Neural cell (in vitro differentiated cells): ENCODE measurements at regions not wholly inside any gene's neighbourhood (a gene's known extent, or its start where the extent isn't known, plus 50 kb on each side); places are given as distances from the start of the nearest gene placed in this dataset.

ENCODE experiments used
- H2AFZ ChIP-seq: fragments of 200-600, 300-800 bp; sonication (generic), shearing (Covaris generic); 2 replicates; pipeline ENCODE4 v1.6.0; 2014; ENCODE audit warnings: low read depth, mild to moderate bottlenecking, antibody characterized with exemption, low read length, moderate library complexity
- H3F3A ChIP-seq: fragments of 200-600 bp; shearing (Covaris generic); 2 replicates; pipeline ENCODE4 v1.6.1; 2016; ENCODE audit warnings: mild to moderate bottlenecking, moderate library complexity, mixed read lengths, antibody characterized with exemption, low read length; ENCODE audit not compliant: insufficient read depth, poor library complexity, severe bottlenecking
- H3K27ac ChIP-seq: fragments of 200-600, 300-800 bp; sonication (generic), shearing (Covaris generic); 2 replicates; pipeline ENCODE4 v1.5.1; 2014; ENCODE audit warnings: mild to moderate bottlenecking, low read length, moderate library complexity
- H3K27me3 ChIP-seq: fragments of 300-800, 200-600 bp; sonication (generic), shearing (Covaris generic); 2 replicates; pipeline ENCODE4 v1.6.0; 2014; ENCODE audit warnings: mild to moderate bottlenecking, low read depth, low read length, moderate library complexity; ENCODE audit not compliant: insufficient read depth
- H3K36me3 ChIP-seq: fragments of 300-800, 200-600 bp; sonication (generic), shearing (Covaris generic); 2 replicates; pipeline ENCODE4 v1.5.1; 2014; ENCODE audit warnings: mild to moderate bottlenecking, antibody characterized with exemption, low read length, moderate library complexity; ENCODE audit not compliant: insufficient read depth
- H3K4me2 ChIP-seq: fragments of 300-800, 200-600 bp; sonication (generic), shearing (Covaris generic); 2 replicates; pipeline ENCODE4 v1.6.0; 2014; ENCODE audit warnings: mild to moderate bottlenecking, low read length
- H3K4me3 ChIP-seq: fragments of 300-800, 200-600 bp; sonication (generic), shearing (Covaris generic); 2 replicates; pipeline ENCODE4 v1.5.1; 2014; ENCODE audit warnings: mild to moderate bottlenecking, low read length, moderate library complexity
- H3K79me2 ChIP-seq: fragments of 200-600 bp; shearing (Covaris generic); replicated peaks from 2 replicates; pipeline ENCODE4 v1.6.0; 2014; ENCODE audit warnings: mild to moderate bottlenecking, low read length, moderate library complexity; ENCODE audit not compliant: insufficient read depth
- H3K9ac ChIP-seq: fragments of 300-800, 200-600 bp; sonication (generic), shearing (Covaris generic); 2 replicates; pipeline ENCODE4 v1.6.1; 2016; ENCODE audit warnings: mild to moderate bottlenecking, low read length, mixed read lengths
- H3K9me2 ChIP-seq: fragments of 200-600 bp; shearing (Covaris generic); 2 replicates; pipeline ENCODE4 v1.6.1; 2016; ENCODE audit warnings: mild to moderate bottlenecking, low read length, mixed read lengths; ENCODE audit not compliant: insufficient read depth
- H3K9me3 ChIP-seq: fragments of 200-600, 300-800 bp; sonication (generic), shearing (Covaris generic); 2 replicates; pipeline ENCODE4 v1.6.1; 2016; ENCODE audit warnings: mild to moderate bottlenecking, mixed run types, low read length, moderate library complexity, mixed read lengths
- H4K20me1 ChIP-seq: fragments of 200-600 bp; shearing (Covaris generic); 2 replicates; pipeline ENCODE4 v1.6.1; 2016; ENCODE audit warnings: mild to moderate bottlenecking, mixed run types; ENCODE audit not compliant: insufficient read depth
- EP300 ChIP-seq: fragments of 450-650 bp; conservative IDR thresholded peaks from 2 replicates; pipeline ENCODE4 v1.6.1; 2014; ENCODE audit warnings: antibody characterized with exemption, mild to moderate bottlenecking, moderate library complexity; ENCODE audit not compliant: poor library complexity, severe bottlenecking
- EZH2 ChIP-seq: fragments of 200-600, 300-800 bp; shearing (Covaris generic), sonication (generic); IDR thresholded peaks from 2 replicates; pipeline ENCODE4 v1.6.1; 2014; ENCODE audit warnings: antibody characterized with exemption, low read length, borderline replicate concordance, mild to moderate bottlenecking; ENCODE audit not compliant: insufficient read depth, poor library complexity, severe bottlenecking
- MXI1 ChIP-seq: fragments of 450-650 bp; conservative IDR thresholded peaks from 2 replicates; pipeline ENCODE4 v1.6.1; 2014; ENCODE audit warnings: antibody characterized with exemption, mild to moderate bottlenecking; ENCODE audit not compliant: poor library complexity, severe bottlenecking
- POLR2AphosphoS5 ChIP-seq: IDR thresholded peaks from 2 replicates; pipeline ENCODE4 v1.6.1; 2012
- RAD21 ChIP-seq: fragments of 450-650 bp; conservative IDR thresholded peaks from 2 replicates; pipeline ENCODE4 v1.6.1; 2014; ENCODE audit warnings: antibody characterized with exemption, mild to moderate bottlenecking, moderate library complexity
- REST ChIP-seq: IDR thresholded peaks from 2 replicates; pipeline ENCODE4 v1.6.1; 2012; ENCODE audit warnings: borderline replicate concordance
- SMC3 ChIP-seq: fragments of 450-650 bp; conservative IDR thresholded peaks from 2 replicates; pipeline ENCODE4 v1.6.1; 2014; ENCODE audit warnings: antibody characterized with exemption, mild to moderate bottlenecking, moderate library complexity; ENCODE audit not compliant: poor library complexity
- TAF1 ChIP-seq: IDR thresholded peaks from 2 replicates; pipeline ENCODE4 v1.6.1; 2012; ENCODE audit warnings: low read depth
- TF ChIP-seq, protein P1 (sequence below): fragments of 450-650 bp; IDR thresholded peaks from 2 replicates; pipeline ENCODE4 v1.5.1; 2014; ENCODE audit warnings: antibody characterized with exemption, mild to moderate bottlenecking, moderate library complexity; ENCODE audit not compliant: poor library complexity, severe bottlenecking

- Histone ChIP-seq H3K27ac (no peak overlapping the region), H3K4me3 (no peak overlapping the region), H3K36me3 (no peaks in the 10 kb centered on the region), H3K27me3 (no peaks in the 10 kb centered on the region), H3K9ac (no peak overlapping the region), H3K4me2 (no peak overlapping the region), H3F3A (no peaks in the 10 kb centered on the region), H2AFZ (no peak overlapping the region), H3K9me3 (no peaks in the 10 kb centered on the region), H4K20me1 (no peaks in the 10 kb centered on the region), H3K79me2 (no peaks in the 10 kb centered on the region), H3K9me2 (no peaks in the 10 kb centered on the region)
- TF ChIP-seq EZH2 (no peak), RAD21 (no peak), MXI1 (no peak), POLR2AphosphoS5 (no peak), TAF1 (no peak), REST (no peak), EP300 (no peak), SMC3 (no peak)
- TF ChIP-seq, protein P1, sequence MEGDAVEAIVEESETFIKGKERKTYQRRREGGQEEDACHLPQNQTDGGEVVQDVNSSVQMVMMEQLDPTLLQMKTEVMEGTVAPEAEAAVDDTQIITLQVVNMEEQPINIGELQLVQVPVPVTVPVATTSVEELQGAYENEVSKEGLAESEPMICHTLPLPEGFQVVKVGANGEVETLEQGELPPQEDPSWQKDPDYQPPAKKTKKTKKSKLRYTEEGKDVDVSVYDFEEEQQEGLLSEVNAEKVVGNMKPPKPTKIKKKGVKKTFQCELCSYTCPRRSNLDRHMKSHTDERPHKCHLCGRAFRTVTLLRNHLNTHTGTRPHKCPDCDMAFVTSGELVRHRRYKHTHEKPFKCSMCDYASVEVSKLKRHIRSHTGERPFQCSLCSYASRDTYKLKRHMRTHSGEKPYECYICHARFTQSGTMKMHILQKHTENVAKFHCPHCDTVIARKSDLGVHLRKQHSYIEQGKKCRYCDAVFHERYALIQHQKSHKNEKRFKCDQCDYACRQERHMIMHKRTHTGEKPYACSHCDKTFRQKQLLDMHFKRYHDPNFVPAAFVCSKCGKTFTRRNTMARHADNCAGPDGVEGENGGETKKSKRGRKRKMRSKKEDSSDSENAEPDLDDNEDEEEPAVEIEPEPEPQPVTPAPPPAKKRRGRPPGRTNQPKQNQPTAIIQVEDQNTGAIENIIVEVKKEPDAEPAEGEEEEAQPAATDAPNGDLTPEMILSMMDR = no peak
Observed at GRCh38 chr1:94351481-94351880, 66.7 kb upstream of the ABCD3 start.

- no peaks in the 10 kb centered on the region for H3K79me2 ChIP-seq
Observed at GRCh38 chr1:94350350-94350924, 67.8 kb upstream of the ABCD3 start.

More at GRCh38 chr1:94350350-94350924, 67.8 kb upstream of the ABCD3 start:
- Histone ChIP-seq H3K9me2 (no peaks in the 10 kb centered on the region), H3K36me3 (no peaks in the 10 kb centered on the region), H3K4me3 (no peak overlapping the region), H3K27ac (no peak overlapping the region), H3F3A (no peaks in the 10 kb centered on the region), H3K27me3 (no peaks in the 10 kb centered on the region), H4K20me1 (no peaks in the 10 kb centered on the region), H2AFZ (no peak overlapping the region), H3K4me2 (no peak overlapping the region), H3K9me3 (no peaks in the 10 kb centered on the region), H3K9ac (no peak overlapping the region)
- TF ChIP-seq, protein P1 = no peak
- no peak for TF ChIP-seq MXI1
- no peak for TF ChIP-seq SMC3
- TF ChIP-seq POLR2AphosphoS5 = no peak
- TF ChIP-seq EZH2 = no peak
- no peak for TF ChIP-seq TAF1
- TF ChIP-seq REST = no peak
- no peak for TF ChIP-seq RAD21
- no peak for TF ChIP-seq EP300
